ENCODE measurements at regions not wholly inside any gene's neighbourhood (a gene's known extent, or its start where the extent isn't known, plus 50 kb on each side); places are given as distances from the start of the nearest gene placed in this dataset.

DNA sequence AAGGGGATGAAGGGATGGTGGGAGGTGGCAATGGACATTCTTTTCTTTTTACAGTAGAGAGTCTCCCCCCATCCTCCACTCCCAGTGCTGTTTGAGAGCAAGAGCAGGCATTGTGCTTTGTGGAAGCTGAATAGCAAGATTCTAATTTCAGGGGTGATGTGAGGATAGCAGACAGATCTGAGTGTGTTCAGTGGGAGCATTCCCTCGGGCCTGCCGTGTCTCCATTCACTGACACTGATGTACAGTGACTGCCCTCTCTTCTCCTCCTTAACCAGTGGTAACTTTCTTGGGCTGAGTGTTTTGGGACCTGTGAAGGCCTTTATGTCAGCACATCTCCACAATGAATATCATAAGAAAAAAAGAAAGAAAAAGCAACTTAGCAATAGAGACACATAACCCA is 396.6 kb upstream of the RPS6KA3 start:
- ChIA-PET POLR2A (no interaction called here), CTCF (no interaction called here)
- no peak for DNase-seq (ENCODE audit: extremely low spot score)

DNA sequence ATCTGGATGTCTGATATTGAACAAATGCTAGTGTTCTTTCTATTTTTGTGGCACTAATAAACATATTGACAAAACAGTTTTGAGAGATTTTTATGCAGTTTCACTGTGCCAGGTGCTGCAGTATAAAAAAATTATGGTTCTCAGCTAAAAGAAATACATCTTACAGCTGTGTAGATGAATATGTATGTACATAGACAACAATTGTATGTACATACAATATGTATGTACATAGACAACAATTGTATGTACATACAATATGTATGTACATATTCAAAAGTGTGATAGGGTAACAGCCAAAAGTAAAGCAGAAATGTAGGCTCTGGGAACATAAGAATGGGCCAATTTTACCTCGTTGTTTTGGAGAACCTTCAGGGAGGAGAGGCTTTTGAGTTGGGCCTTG is 390.0 kb upstream of the RPS6KA3 start:
- TF ChIP-seq FOXM1 (IDR thresholded peaks at IDR 0.05; ENCODE audit: borderline replicate concordance): no peak
- no peak for TF ChIP-seq NFRKB (IDR thresholded peaks at IDR 0.05)
- TF ChIP-seq BHLHE40 (IDR thresholded peaks at IDR 0.05; ENCODE audit: borderline replicate concordance): no peak
- TF ChIP-seq HDGF (IDR thresholded peaks at IDR 0.05; ENCODE audit: borderline replicate concordance): no peak
- CTCF ChIA-PET: no interaction called here
- POLR2A ChIA-PET: no interaction called here
- no peak for DNase-seq (ENCODE audit: extremely low spot score)

More for the DNA sequence above, 396.6 kb upstream of the RPS6KA3 start:
- TF ChIP-seq TARDBP (IDR thresholded peaks at IDR 0.05): no peak
- no peak for TF ChIP-seq CTBP1 (IDR thresholded peaks at IDR 0.05; ENCODE audit: borderline replicate concordance)
- no peak for TF ChIP-seq LEF1 (IDR thresholded peaks at IDR 0.05; ENCODE audit: borderline replicate concordance)
- TF ChIP-seq SUZ12 (IDR thresholded peaks at IDR 0.05): no peak
- no peak for TF ChIP-seq SP1 (IDR thresholded peaks at IDR 0.05)
- TF ChIP-seq, protein P1, sequence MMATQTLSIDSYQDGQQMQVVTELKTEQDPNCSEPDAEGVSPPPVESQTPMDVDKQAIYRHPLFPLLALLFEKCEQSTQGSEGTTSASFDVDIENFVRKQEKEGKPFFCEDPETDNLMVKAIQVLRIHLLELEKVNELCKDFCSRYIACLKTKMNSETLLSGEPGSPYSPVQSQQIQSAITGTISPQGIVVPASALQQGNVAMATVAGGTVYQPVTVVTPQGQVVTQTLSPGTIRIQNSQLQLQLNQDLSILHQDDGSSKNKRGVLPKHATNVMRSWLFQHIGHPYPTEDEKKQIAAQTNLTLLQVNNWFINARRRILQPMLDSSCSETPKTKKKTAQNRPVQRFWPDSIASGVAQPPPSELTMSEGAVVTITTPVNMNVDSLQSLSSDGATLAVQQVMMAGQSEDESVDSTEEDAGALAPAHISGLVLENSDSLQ (IDR thresholded peaks at IDR 0.05): no peak
- TF ChIP-seq FOXA1 (IDR thresholded peaks at IDR 0.05): no peak
- no peak for TF ChIP-seq BHLHE40 (IDR thresholded peaks at IDR 0.05; ENCODE audit: borderline replicate concordance)
- no peak for TF ChIP-seq FOXK2 (IDR thresholded peaks at IDR 0.05)
- TF ChIP-seq HDGF (IDR thresholded peaks at IDR 0.05; ENCODE audit: borderline replicate concordance): no peak
- no peak for TF ChIP-seq ZNF384 (IDR thresholded peaks at IDR 0.05)
- no peak for TF ChIP-seq L3MBTL2 (conservative IDR thresholded peaks at IDR 0.05)
- no peak for TF ChIP-seq ARNT (IDR thresholded peaks at IDR 0.05)
- TF ChIP-seq NFRKB (IDR thresholded peaks at IDR 0.05): no peak
- no peak for TF ChIP-seq ELF4 (IDR thresholded peaks at IDR 0.05)
- TF ChIP-seq FOXM1 (IDR thresholded peaks at IDR 0.05; ENCODE audit: borderline replicate concordance): no peak

GRCh38 chrX:20654596-20655106 is 387.9 kb upstream of the RPS6KA3 start:
- CTCF ChIA-PET: interaction anchor here (0.7 kb wide), 1 partner anchor 84 kb away, joined by 3 read pairs; no protein-coding TSS in a partner anchor
- TF ChIP-seq ELF4 (IDR thresholded peaks at IDR 0.05): no peak
- no peak for TF ChIP-seq ZNF384 (IDR thresholded peaks at IDR 0.05)
- TF ChIP-seq NFRKB (IDR thresholded peaks at IDR 0.05): no peak
- no peak for TF ChIP-seq FOXM1 (IDR thresholded peaks at IDR 0.05; ENCODE audit: borderline replicate concordance)
- no peak for TF ChIP-seq TARDBP (IDR thresholded peaks at IDR 0.05)
- no peak for TF ChIP-seq FOXA1 (IDR thresholded peaks at IDR 0.05)
- TF ChIP-seq ARNT (IDR thresholded peaks at IDR 0.05): no peak
- no peak for TF ChIP-seq HDGF (IDR thresholded peaks at IDR 0.05; ENCODE audit: borderline replicate concordance)
- TF ChIP-seq BHLHE40 (IDR thresholded peaks at IDR 0.05; ENCODE audit: borderline replicate concordance): no peak
- TF ChIP-seq, protein P1 (IDR thresholded peaks at IDR 0.05): no peak
- DNase-seq (ENCODE audit: extremely low spot score): no peak
- POLR2A ChIA-PET: no interaction called here

- DNase-seq (ENCODE audit: extremely low spot score): no peak
- POLR2A ChIA-PET: no interaction called here
- TF ChIP-seq HDGF (IDR thresholded peaks at IDR 0.05; ENCODE audit: borderline replicate concordance) (no peak), FOXK2 (IDR thresholded peaks at IDR 0.05) (no peak), TARDBP (IDR thresholded peaks at IDR 0.05) (no peak), ARNT (IDR thresholded peaks at IDR 0.05) (no peak), NFRKB (IDR thresholded peaks at IDR 0.05) (no peak), SUZ12 (IDR thresholded peaks at IDR 0.05) (no peak), LEF1 (IDR thresholded peaks at IDR 0.05; ENCODE audit: borderline replicate concordance) (no peak), ZNF384 (IDR thresholded peaks at IDR 0.05) (no peak), FOXA1 (IDR thresholded peaks at IDR 0.05) (no peak), FOXM1 (IDR thresholded peaks at IDR 0.05; ENCODE audit: borderline replicate concordance) (no peak), SP1 (IDR thresholded peaks at IDR 0.05) (no peak), BHLHE40 (IDR thresholded peaks at IDR 0.05; ENCODE audit: borderline replicate concordance) (no peak), CTBP1 (IDR thresholded peaks at IDR 0.05; ENCODE audit: borderline replicate concordance) (no peak), L3MBTL2 (conservative IDR thresholded peaks at IDR 0.05) (no peak), ELF4 (IDR thresholded peaks at IDR 0.05) (no peak)
- TF ChIP-seq, protein P1 (IDR thresholded peaks at IDR 0.05): no peak
- CTCF ChIA-PET: no interaction called here
These were observed 386.4 kb upstream of the RPS6KA3 start for GRCh38 chrX:20653070-20653469.

DNA sequence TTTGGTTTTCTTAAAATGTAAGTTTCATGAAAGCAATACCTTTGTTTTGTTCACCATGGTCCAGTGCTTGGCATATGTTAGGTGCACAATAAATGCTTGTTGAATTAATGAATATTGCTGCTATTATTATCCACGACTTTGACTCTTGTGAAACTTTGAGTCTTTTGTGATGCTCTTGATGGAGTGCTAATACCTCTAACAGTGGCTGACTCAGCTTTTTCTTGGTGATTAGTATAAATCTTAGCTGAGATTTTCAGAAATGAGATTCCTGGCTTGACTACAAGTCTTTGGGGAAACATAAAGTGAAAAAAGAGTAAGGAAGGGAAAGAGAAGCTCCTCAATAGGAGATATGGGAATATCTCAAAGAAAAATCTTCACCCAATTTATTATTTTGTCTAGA is 375.2 kb upstream of the RPS6KA3 start:
- CTCF ChIA-PET: no interaction called here

DNA sequence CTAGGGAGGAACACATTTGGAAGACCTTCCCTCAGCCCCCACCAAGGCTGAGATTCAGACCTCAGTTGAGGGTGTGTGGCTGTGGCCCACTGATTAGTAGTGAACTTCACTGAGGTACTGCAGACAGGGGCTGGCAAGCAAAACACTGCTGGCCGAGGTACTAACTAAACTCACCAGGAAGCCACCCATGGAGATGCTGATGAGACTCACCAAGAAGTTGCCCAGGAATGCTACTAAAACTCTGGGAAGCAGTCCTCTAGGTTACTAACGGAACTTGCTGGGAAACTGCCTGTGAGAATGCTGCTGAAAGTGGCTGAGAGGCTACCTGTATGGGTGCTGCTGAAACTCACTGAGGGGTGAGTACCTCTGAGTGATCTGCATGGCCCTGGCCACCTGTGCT is 372.4 kb upstream of the RPS6KA3 start:
- ChIA-PET CTCF (no interaction called here), POLR2A (no interaction called here)
- TF ChIP-seq NFRKB (IDR thresholded peaks at IDR 0.05): no peak
- no peak for TF ChIP-seq SUZ12 (IDR thresholded peaks at IDR 0.05)
- TF ChIP-seq, protein P1 (IDR thresholded peaks at IDR 0.05): no peak
- TF ChIP-seq FOXM1 (IDR thresholded peaks at IDR 0.05; ENCODE audit: borderline replicate concordance): no peak
- no peak for TF ChIP-seq SP1 (IDR thresholded peaks at IDR 0.05)
- TF ChIP-seq TARDBP (IDR thresholded peaks at IDR 0.05): no peak
- TF ChIP-seq L3MBTL2 (conservative IDR thresholded peaks at IDR 0.05): no peak
- TF ChIP-seq CTBP1 (IDR thresholded peaks at IDR 0.05; ENCODE audit: borderline replicate concordance): no peak
- TF ChIP-seq ZNF384 (IDR thresholded peaks at IDR 0.05): no peak
- TF ChIP-seq FOXA1 (IDR thresholded peaks at IDR 0.05): no peak
- TF ChIP-seq ELF4 (IDR thresholded peaks at IDR 0.05): no peak
- TF ChIP-seq FOXK2 (IDR thresholded peaks at IDR 0.05): no peak
- no peak for TF ChIP-seq HDGF (IDR thresholded peaks at IDR 0.05; ENCODE audit: borderline replicate concordance)
- no peak for TF ChIP-seq LEF1 (IDR thresholded peaks at IDR 0.05; ENCODE audit: borderline replicate concordance)
- no peak for TF ChIP-seq BHLHE40 (IDR thresholded peaks at IDR 0.05; ENCODE audit: borderline replicate concordance)
- no peak for TF ChIP-seq ARNT (IDR thresholded peaks at IDR 0.05)
- no peak for DNase-seq (ENCODE audit: extremely low spot score)

More for the DNA sequence above, 375.2 kb upstream of the RPS6KA3 start:
- no peak for DNase-seq (ENCODE audit: extremely low spot score)
- POLR2A ChIA-PET: no interaction called here
- TF ChIP-seq SP1 (IDR thresholded peaks at IDR 0.05) (no peak), SUZ12 (IDR thresholded peaks at IDR 0.05) (no peak), FOXM1 (IDR thresholded peaks at IDR 0.05; ENCODE audit: borderline replicate concordance) (no peak)
